ENCODE measurements at regions not wholly inside any gene's neighbourhood (a gene's known extent, or its start where the extent isn't known, plus 50 kb on each side); places are given as distances from the start of the nearest gene placed in this dataset.

GRCh38 chr10:123537188-123537961 is 128.8 kb upstream of the GPR26 start:
- Histone ChIP-seq H3K4me1 (replicated peaks) (no peaks in the 10 kb centered on the region), H3K4me3 (no peak overlapping the region), H3K27ac (no peak overlapping the region), H3K9me3 (no peaks in the 10 kb centered on the region), H3K27me3 (replicated peaks; ENCODE audit: insufficient read depth) (peaks cover 7% of the 10 kb centered on the region), H3K36me3 (no peaks in the 10 kb centered on the region)
- 83% methylated on average over 6 of the region's 6 CpGs for WGBS
- intact Hi-C loops (cut with DNase I): no loop called here
- no peak for TF ChIP-seq POLR2AphosphoS5 (IDR thresholded peaks at IDR 0.05)
- no peak for TF ChIP-seq POLR2A (IDR thresholded peaks at IDR 0.05)
- no peak for TF ChIP-seq CTCF (IDR thresholded peaks at IDR 0.05)
- no peak for DNase-seq (ENCODE audit: low spot score)

GRCh38 chr10:123538401-123539320 is 127.5 kb upstream of the GPR26 start:
- Histone ChIP-seq H3K9me3 (no peaks in the 10 kb centered on the region), H3K4me3 (no peak overlapping the region), H3K4me1 (replicated peaks) (no peaks in the 10 kb centered on the region), H3K27me3 (replicated peaks; ENCODE audit: insufficient read depth) (peaks cover 7% of the 10 kb centered on the region), H3K36me3 (no peaks in the 10 kb centered on the region), H3K27ac (no peak overlapping the region)
- WGBS: 48% methylated on average over 12 of the region's 12 CpGs
- no peak for TF ChIP-seq POLR2AphosphoS5 (IDR thresholded peaks at IDR 0.05)
- TF ChIP-seq POLR2A (IDR thresholded peaks at IDR 0.05): no peak
- TF ChIP-seq CTCF (IDR thresholded peaks at IDR 0.05): no peak
- DNase-seq (ENCODE audit: low spot score): no peak
- intact Hi-C loops (cut with DNase I): no loop called here

DNA sequence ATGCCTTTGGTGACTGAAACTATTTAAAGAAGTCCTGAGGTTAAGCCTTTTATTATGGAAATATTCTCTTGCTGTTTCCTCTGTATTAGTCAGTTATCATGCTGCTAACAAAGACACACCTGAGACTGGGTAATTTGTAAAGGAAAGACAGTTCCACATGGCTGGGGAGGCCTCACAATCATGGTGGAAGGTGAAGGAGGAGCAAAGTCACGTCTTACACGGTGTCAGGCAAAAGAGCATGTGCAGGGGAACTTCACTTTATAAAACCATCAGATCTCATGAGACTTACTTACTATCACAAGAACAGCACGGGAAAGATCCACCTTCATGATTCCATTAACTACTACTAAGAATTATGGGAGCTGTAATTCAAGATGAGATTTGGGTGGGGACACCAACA is 121.2 kb upstream of the GPR26 start:
- intact Hi-C loops (cut with DNase I): no loop called here
- Histone ChIP-seq H3K4me1 (replicated peaks) (no peaks in the 10 kb centered on the region), H3K27ac (no peak overlapping the region), H3K4me3 (no peak overlapping the region), H3K36me3 (no peaks in the 10 kb centered on the region), H3K9me3 (no peaks in the 10 kb centered on the region), H3K27me3 (replicated peaks; ENCODE audit: insufficient read depth) (peaks cover 4% of the 10 kb centered on the region)
- no peak for TF ChIP-seq POLR2AphosphoS5 (IDR thresholded peaks at IDR 0.05)
- TF ChIP-seq POLR2A (IDR thresholded peaks at IDR 0.05): no peak
- no peak for TF ChIP-seq CTCF (IDR thresholded peaks at IDR 0.05)
- DNase-seq (ENCODE audit: low spot score): no peak
- 91% methylated on average over 3 of the region's 3 CpGs for WGBS

DNA sequence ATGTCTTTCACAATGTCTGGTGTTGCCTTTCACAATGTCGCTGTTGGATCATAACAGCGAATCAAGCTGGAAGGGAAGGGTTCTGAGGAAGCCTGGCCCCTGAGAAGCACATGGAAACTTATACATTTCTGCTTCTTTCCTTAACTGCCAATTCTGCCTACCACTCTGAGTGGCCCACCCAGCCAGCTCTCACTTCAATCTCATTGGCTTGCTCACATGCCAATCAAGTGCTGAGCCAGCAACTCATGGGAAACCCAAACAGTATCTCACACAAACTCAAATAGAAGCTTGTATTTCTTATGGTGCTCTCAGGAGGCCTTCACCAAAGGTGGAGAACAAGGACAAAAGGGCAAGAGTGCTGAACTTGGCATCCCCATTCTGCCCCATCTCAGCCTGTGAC is 117.4 kb upstream of the GPR26 start:
- DNase-seq (ENCODE audit: low spot score): no peak
- no peak for TF ChIP-seq CTCF (IDR thresholded peaks at IDR 0.05)
- Histone ChIP-seq H3K27ac (no peak overlapping the region), H3K27me3 (replicated peaks; ENCODE audit: insufficient read depth) (peaks cover 13% of the 10 kb centered on the region), H3K4me1 (replicated peaks) (no peaks in the 10 kb centered on the region), H3K9me3 (no peaks in the 10 kb centered on the region), H3K4me3 (no peak overlapping the region), H3K36me3 (no peaks in the 10 kb centered on the region)
- intact Hi-C loops (cut with DNase I): no loop called here
- 100% methylated on average over 2 of the region's 2 CpGs for WGBS
